HG03460 (cell line): ENCODE measurements at regions not wholly inside any gene's neighbourhood (a gene's known extent, or its start where the extent isn't known, plus 50 kb on each side); places are given as distances from the start of the nearest gene placed in this dataset.
"Not testable (repeated sequence)": the region's sequence is repeated elsewhere in the genome, so short reads cannot be mapped to it uniquely, and the experiment has no call there.

Experiments used
- ATAC-seq: cut with Tn5 transposase; IDR thresholded peaks from one replicate; pipeline ENCODE4 v1.9.1; 2021; ENCODE audit not compliant: unreplicated experiment

DNA sequence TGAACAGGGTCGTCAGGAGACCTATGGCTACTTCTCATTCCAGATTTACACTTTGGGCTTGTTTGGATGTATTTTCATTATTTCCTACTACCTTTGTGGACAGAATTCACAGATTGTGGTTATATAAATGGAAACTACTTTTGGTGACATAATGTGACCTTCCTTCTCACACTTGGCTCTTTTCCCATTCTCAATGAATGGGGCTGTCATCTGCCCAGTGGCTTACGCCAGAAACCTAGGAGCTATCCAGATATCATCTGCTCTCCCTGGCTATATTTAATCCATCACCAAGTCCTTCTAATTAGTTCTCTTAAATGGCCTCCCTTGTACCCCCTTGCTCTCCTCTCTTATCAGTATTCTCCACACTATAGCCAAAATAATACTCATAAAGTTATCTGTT lies 1606.8 kb downstream of the KHDRBS2 start:
- no peak for ATAC-seq

DNA sequence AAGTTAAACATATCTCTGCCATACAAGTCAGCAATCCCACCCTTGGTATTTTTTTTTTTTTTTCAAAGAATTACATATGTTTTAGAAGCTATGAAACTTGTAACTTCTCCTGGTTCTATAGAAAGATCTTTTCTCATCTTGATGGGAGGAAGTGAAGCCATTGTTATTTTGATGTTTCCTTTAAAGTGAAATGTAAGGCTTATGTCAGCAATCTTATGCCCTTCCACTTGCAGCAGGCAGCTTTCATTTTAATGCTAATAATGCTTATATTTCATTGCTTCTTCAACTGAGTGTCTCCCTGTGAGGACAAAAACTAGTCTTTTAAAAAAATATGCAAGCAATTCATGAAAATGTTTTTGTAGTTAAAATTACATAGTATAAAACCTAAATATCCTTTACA lies 1614.7 kb downstream of the KHDRBS2 start:
- ATAC-seq = no peak

DNA sequence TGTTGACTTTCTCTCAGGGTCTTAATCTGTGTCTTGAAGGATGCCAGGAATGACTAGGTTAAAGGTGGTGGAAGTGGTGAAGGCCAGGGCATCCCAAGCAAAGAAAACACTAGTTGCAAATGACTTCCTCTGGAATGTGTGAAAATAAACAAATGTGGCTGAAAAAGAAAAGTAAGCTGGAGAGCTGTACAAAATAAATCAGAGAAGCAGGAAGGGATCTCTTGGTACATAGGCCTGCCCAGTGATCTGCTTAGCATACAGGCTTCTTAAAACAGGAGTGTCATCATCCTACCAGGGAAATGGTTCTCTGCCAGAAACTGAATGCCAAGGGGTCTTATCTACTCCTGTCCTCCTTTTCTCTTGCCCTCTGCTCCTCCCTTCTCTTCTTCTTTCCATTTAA lies 1616.0 kb downstream of the KHDRBS2 start:
- ATAC-seq = no peak

DNA sequence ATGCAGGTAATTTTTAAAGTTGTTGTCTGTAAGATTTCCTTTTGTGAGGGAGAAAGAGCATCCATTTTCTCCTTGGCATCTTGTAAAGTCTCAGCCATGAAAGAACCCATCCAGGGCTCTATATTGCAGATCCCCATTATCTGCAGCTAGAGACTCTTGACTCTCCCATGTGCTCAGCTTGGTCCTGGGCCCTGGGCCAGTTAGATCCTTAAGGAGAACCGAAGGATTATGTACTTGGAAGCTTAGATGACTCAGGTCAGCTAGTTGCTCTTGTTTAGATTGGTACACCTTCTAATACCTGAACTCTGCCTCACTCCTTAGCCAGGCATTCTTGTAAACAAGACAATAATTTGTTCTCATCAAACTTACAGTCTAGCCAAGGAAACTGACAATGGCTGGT lies 1617.6 kb downstream of the KHDRBS2 start:
- no peak for ATAC-seq

DNA sequence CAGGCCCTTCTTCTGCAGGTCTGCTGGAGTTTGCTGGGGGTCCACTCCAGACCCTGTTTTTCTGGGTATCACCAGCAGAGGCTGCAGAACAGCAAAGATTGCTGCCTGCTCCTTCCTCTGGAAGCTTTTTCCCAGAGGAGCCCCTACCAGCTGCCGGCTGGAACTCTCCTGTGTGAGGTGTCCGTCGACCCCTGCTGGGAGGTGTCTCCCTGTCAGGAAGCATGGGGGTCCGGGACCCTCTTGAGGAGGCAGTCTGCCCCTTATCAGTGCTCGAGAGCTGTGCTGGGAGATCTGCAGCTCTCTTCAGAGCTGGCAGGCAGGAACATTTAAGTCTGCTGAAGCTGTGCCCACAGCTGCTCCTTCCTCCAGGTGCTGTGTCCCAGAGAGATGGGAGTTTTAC lies 1622.8 kb downstream of the KHDRBS2 start:
- ATAC-seq = not testable (repeated sequence)

DNA sequence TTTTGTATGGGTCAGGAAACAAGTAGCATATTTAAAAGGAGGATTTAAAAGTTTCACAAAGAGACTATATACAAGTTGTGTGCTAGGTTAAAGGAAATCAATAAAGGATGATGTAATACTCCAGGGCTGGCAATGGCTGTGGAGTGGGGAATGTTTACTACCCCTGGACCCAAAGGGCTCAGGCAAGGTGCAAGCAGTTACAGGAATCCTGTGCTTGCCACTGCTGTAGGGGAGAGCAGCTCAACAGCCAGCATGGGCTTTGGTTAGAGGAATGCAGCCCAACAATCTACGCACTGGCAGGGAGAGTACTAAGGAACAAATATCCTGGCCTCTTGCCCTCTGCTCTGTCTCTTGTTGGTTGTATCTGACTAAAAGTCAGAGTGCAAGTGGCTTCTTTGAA lies 1642.2 kb downstream of the KHDRBS2 start:
- ATAC-seq = no peak

DNA sequence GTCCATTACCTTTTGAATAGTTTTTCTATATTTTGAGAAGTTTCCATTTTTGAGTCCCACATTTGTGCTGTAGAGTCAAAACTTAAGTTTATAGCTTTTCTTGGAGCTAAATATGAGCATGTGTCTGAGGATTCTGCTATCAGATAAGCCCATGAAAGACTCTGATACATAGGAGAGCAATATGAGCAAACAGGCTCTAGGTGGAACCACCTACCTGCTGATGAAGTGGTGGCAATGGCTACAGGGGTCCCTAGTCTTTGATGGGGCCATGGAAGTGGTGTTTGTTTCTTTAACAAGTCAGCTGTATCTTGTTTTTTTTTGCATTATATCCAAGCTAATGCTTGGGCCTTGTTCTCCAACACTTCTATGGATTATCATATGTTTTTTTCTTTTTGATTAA lies 1646.8 kb downstream of the KHDRBS2 start:
- not testable (repeated sequence) for ATAC-seq
